ENCODE measurements at regions not wholly inside any gene's neighbourhood (a gene's known extent, or its start where the extent isn't known, plus 50 kb on each side); places are given as distances from the start of the nearest gene placed in this dataset.
A peak's percentile ranks its signal among the peaks of the same experiment; 100 is the strongest.
"Not testable (repeated sequence)": the region's sequence is repeated elsewhere in the genome, so short reads cannot be mapped to it uniquely, and the experiment has no call there.

DNA sequence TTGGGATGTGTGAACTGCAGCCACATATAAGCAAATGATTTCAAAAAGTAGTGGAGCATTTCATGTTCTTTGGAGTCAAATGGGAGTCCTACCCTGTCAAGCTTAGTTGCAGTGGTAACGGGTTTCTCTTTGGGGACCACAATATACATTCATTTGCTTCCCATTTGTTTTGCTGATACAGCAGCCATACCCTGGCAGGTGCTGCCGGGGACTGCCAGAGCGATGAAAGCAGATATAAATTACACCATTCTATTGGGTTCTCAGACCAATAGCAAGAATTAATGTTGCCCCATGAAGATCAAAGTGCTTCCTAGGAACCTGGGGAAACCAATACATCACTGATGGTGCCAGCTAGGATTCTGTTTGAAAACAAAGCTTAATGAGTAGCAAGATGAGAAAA lies 1621.5 kb upstream of the FLRT2 start:
- Histone ChIP-seq H3K27ac (ENCODE audit: low read depth in 1 of 2, low read length in 2 of 2) (no peak overlapping the region), H3K4me1 (ENCODE audit: control insufficient read depth in 1 of 2, insufficient read depth in 2 of 2, low read length in 2 of 2) (no peaks in the 10 kb centered on the region), H3K36me3 (ENCODE audit: control insufficient read depth in 1 of 2, insufficient read depth in 2 of 2, low read length in 1 of 2) (no peaks in the 10 kb centered on the region), H3K27me3 (ENCODE audit: control insufficient read depth in 1 of 2, insufficient read depth in 2 of 2, low read length in 1 of 2) (no peaks in the 10 kb centered on the region), H3K4me3 (ENCODE audit: low read length in 2 of 2) (no peak overlapping the region), H3K9me3 (ENCODE audit: control insufficient read depth, low read length) (no peaks in the 10 kb centered on the region)
- no peak for ATAC-seq (ENCODE audit: low FRiP score)
- WGBS, 2 donors = 81 to 84% methylated on average over 3 of the region's 3 CpGs
- no peak for DNase-seq
- intact Hi-C loops (cut with DNase I) = no loop called here

GRCh38 chr14:83909507-83909906 lies 1620.4 kb upstream of the FLRT2 start:
- H3K27ac ChIP-seq (ENCODE audit: low read depth in 1 of 2, low read length in 2 of 2) = no peak overlapping the region
- no peaks in the 10 kb centered on the region for H3K4me1 ChIP-seq (ENCODE audit: control insufficient read depth in 1 of 2, insufficient read depth in 2 of 2, low read length in 2 of 2)
- no peaks in the 10 kb centered on the region for H3K36me3 ChIP-seq (ENCODE audit: control insufficient read depth in 1 of 2, insufficient read depth in 2 of 2, low read length in 1 of 2)
- no peak overlapping the region for H3K4me3 ChIP-seq (ENCODE audit: low read length in 2 of 2)
- H3K27me3 ChIP-seq (ENCODE audit: control insufficient read depth in 1 of 2, insufficient read depth in 2 of 2, low read length in 1 of 2) = no peaks in the 10 kb centered on the region
- intact Hi-C loops (cut with DNase I) = no loop called here
- H3K9me3 ChIP-seq (ENCODE audit: control insufficient read depth, low read length) = no peaks in the 10 kb centered on the region
- ATAC-seq (ENCODE audit: low FRiP score) = no peak
- no peak for DNase-seq
- 93 to 100% methylated on average over 1 of the region's 1 CpG for WGBS, 2 donors

GRCh38 chr14:83912032-83912642 lies 1617.8 kb upstream of the FLRT2 start:
- intact Hi-C loops (cut with DNase I) = no loop called here
- Histone ChIP-seq H3K4me1 (ENCODE audit: control insufficient read depth in 1 of 2, insufficient read depth in 2 of 2, low read length in 2 of 2) (no peaks in the 10 kb centered on the region), H3K4me3 (ENCODE audit: low read length in 2 of 2) (no peak overlapping the region), H3K36me3 (ENCODE audit: control insufficient read depth in 1 of 2, insufficient read depth in 2 of 2, low read length in 1 of 2) (no peaks in the 10 kb centered on the region), H3K27me3 (ENCODE audit: control insufficient read depth in 1 of 2, insufficient read depth in 2 of 2, low read length in 1 of 2) (no peaks in the 10 kb centered on the region), H3K9me3 (ENCODE audit: control insufficient read depth, low read length) (no peaks in the 10 kb centered on the region), H3K27ac (ENCODE audit: low read depth in 1 of 2, low read length in 2 of 2) (no peak overlapping the region)
- DNase-seq = no peak
- no peak for ATAC-seq (ENCODE audit: low FRiP score)
- 5 to 8% methylated on average over 1 of the region's 1 CpG for WGBS, 2 donors

DNA sequence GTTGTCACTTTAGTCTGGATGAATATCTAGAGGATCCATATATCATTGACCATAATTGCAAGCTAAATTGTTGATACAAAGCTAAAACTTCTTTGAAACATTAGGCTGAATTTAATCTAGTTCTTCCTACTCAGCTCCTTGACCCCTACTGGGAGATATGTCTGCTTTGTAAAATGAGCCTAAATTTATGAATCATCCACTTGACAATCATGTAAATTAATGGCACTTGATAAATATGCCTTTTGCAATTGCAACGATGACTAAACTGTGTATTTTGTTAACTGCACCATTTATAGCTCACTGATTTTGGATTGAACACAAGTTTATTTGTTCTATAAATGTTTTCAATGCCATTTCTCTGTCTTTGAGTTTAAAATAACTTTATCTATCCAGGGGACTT lies 1616.5 kb upstream of the FLRT2 start:
- 31 to 40% methylated on average over 1 of the region's 1 CpG for WGBS, 2 donors
- no peaks in the 10 kb centered on the region for H3K9me3 ChIP-seq (ENCODE audit: control insufficient read depth, low read length)
- H3K27me3 ChIP-seq (ENCODE audit: control insufficient read depth in 1 of 2, insufficient read depth in 2 of 2, low read length in 1 of 2) = no peaks in the 10 kb centered on the region
- no peaks in the 10 kb centered on the region for H3K4me1 ChIP-seq (ENCODE audit: control insufficient read depth in 1 of 2, insufficient read depth in 2 of 2, low read length in 2 of 2)
- no peak overlapping the region for H3K4me3 ChIP-seq (ENCODE audit: low read length in 2 of 2)
- intact Hi-C loops (cut with DNase I) = no loop called here
- H3K27ac ChIP-seq (ENCODE audit: low read depth in 1 of 2, low read length in 2 of 2) = no peak overlapping the region
- no peak for DNase-seq
- ATAC-seq (ENCODE audit: low FRiP score) = no peak
- no peaks in the 10 kb centered on the region for H3K36me3 ChIP-seq (ENCODE audit: control insufficient read depth in 1 of 2, insufficient read depth in 2 of 2, low read length in 1 of 2)

- Histone ChIP-seq H3K27ac (ENCODE audit: low read depth in 1 of 2, low read length in 2 of 2) (no peak overlapping the region), H3K9me3 (ENCODE audit: control insufficient read depth, low read length) (no peaks in the 10 kb centered on the region), H3K27me3 (ENCODE audit: control insufficient read depth in 1 of 2, insufficient read depth in 2 of 2, low read length in 1 of 2) (no peaks in the 10 kb centered on the region), H3K4me1 (ENCODE audit: control insufficient read depth in 1 of 2, insufficient read depth in 2 of 2, low read length in 2 of 2) (no peaks in the 10 kb centered on the region), H3K4me3 (ENCODE audit: low read length in 2 of 2) (no peak overlapping the region), H3K36me3 (ENCODE audit: control insufficient read depth in 1 of 2, insufficient read depth in 2 of 2, low read length in 1 of 2) (no peaks in the 10 kb centered on the region)
- DNase-seq = no peak
- intact Hi-C loops (cut with DNase I) = no loop called here
- WGBS, 2 donors = 77 to 79% methylated on average over 2 of the region's 2 CpGs
- no peak for ATAC-seq (ENCODE audit: low FRiP score)
Measured at GRCh38 chr14:83918546-83918945, 1611.4 kb upstream of the FLRT2 start.

GRCh38 chr14:83919675-83920074 lies 1610.3 kb upstream of the FLRT2 start:
- H3K27me3 ChIP-seq (ENCODE audit: control insufficient read depth in 1 of 2, insufficient read depth in 2 of 2, low read length in 1 of 2); intact Hi-C loops (cut with DNase I); H3K9me3 ChIP-seq (ENCODE audit: control insufficient read depth, low read length); ATAC-seq (ENCODE audit: low FRiP score); H3K36me3 ChIP-seq (ENCODE audit: control insufficient read depth in 1 of 2, insufficient read depth in 2 of 2, low read length in 1 of 2); H3K27ac ChIP-seq (ENCODE audit: low read depth in 1 of 2, low read length in 2 of 2); H3K4me1 ChIP-seq (ENCODE audit: control insufficient read depth in 1 of 2, insufficient read depth in 2 of 2, low read length in 2 of 2); H3K4me3 ChIP-seq (ENCODE audit: low read length in 2 of 2): not testable (repeated sequence)
- WGBS, 2 donors = 96% methylated on average over 13 of the region's 13 CpGs
- peak in 1 of 2 donors; percentile 57 for DNase-seq

DNA sequence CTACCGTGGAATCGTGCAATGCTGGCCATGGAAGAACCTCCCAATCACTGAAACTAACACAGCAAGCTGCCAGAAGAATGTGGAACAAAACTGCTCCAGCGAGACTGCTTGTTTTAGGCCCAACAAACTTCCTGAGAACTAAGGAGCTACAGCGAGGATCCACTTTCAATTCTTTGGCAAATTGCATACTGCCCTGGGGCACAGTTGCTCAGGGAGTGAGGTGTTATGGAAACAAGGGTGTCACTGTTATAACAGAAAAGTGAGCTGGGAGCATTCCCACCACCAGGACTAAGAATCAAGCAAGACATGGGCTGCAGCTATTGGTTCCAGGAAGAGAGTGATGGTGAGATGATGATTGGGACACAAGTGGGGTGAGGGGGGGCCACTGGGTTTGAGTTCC lies 1606.1 kb upstream of the FLRT2 start:
- Histone ChIP-seq H3K4me3 (ENCODE audit: low read length in 2 of 2) (no peak overlapping the region), H3K27ac (ENCODE audit: low read depth in 1 of 2, low read length in 2 of 2) (no peak overlapping the region), H3K36me3 (ENCODE audit: control insufficient read depth in 1 of 2, insufficient read depth in 2 of 2, low read length in 1 of 2) (no peaks in the 10 kb centered on the region), H3K4me1 (ENCODE audit: control insufficient read depth in 1 of 2, insufficient read depth in 2 of 2, low read length in 2 of 2) (no peaks in the 10 kb centered on the region), H3K27me3 (ENCODE audit: control insufficient read depth in 1 of 2, insufficient read depth in 2 of 2, low read length in 1 of 2) (no peaks in the 10 kb centered on the region), H3K9me3 (ENCODE audit: control insufficient read depth, low read length) (no peaks in the 10 kb centered on the region)
- DNase-seq (peak in 1 of 2 donors; percentile 37), ATAC-seq (ENCODE audit: low FRiP score) (no peak)
- WGBS, 2 donors = 79 to 89% methylated on average over 4 of the region's 4 CpGs
- intact Hi-C loops (cut with DNase I) = no loop called here

GRCh38 chr14:83924259-83924658 lies 1605.7 kb upstream of the FLRT2 start:
- Histone ChIP-seq H3K4me3 (ENCODE audit: low read length in 2 of 2) (no peak overlapping the region), H3K36me3 (ENCODE audit: control insufficient read depth in 1 of 2, insufficient read depth in 2 of 2, low read length in 1 of 2) (no peaks in the 10 kb centered on the region), H3K27me3 (ENCODE audit: control insufficient read depth in 1 of 2, insufficient read depth in 2 of 2, low read length in 1 of 2) (no peaks in the 10 kb centered on the region), H3K9me3 (ENCODE audit: control insufficient read depth, low read length) (no peaks in the 10 kb centered on the region), H3K4me1 (ENCODE audit: control insufficient read depth in 1 of 2, insufficient read depth in 2 of 2, low read length in 2 of 2) (no peaks in the 10 kb centered on the region), H3K27ac (ENCODE audit: low read depth in 1 of 2, low read length in 2 of 2) (no peak overlapping the region)
- peak; percentile 22 for ATAC-seq (ENCODE audit: low FRiP score)
- peak in 1 of 2 donors; percentile 60 for DNase-seq
- intact Hi-C loops (cut with DNase I) = no loop called here
- WGBS, 2 donors = 94 to 95% methylated on average over 3 of the region's 3 CpGs

- no peaks in the 10 kb centered on the region for H3K4me1 ChIP-seq (ENCODE audit: control insufficient read depth in 1 of 2, insufficient read depth in 2 of 2, low read length in 2 of 2)
- no peaks in the 10 kb centered on the region for H3K27me3 ChIP-seq (ENCODE audit: control insufficient read depth in 1 of 2, insufficient read depth in 2 of 2, low read length in 1 of 2)
- DNase-seq (no peak), ATAC-seq (ENCODE audit: low FRiP score) (no peak)
- H3K9me3 ChIP-seq (ENCODE audit: control insufficient read depth, low read length) = peaks cover 3% of the 10 kb centered on the region
- no peak overlapping the region for H3K27ac ChIP-seq (ENCODE audit: low read depth in 1 of 2, low read length in 2 of 2)
- intact Hi-C loops (cut with DNase I) = no loop called here
- no peaks in the 10 kb centered on the region for H3K36me3 ChIP-seq (ENCODE audit: control insufficient read depth in 1 of 2, insufficient read depth in 2 of 2, low read length in 1 of 2)
- 81 to 93% methylated on average over 2 of the region's 2 CpGs for WGBS, 2 donors
- H3K4me3 ChIP-seq (ENCODE audit: low read length in 2 of 2) = no peak overlapping the region
Measured at GRCh38 chr14:83940253-83940652, 1589.7 kb upstream of the FLRT2 start.

Data from aorta (tissue), 5 donors.